ENCODE measurements at regions not wholly inside any gene's neighbourhood (a gene's known extent, or its start where the extent isn't known, plus 50 kb on each side); places are given as distances from the start of the nearest gene placed in this dataset.

DNA sequence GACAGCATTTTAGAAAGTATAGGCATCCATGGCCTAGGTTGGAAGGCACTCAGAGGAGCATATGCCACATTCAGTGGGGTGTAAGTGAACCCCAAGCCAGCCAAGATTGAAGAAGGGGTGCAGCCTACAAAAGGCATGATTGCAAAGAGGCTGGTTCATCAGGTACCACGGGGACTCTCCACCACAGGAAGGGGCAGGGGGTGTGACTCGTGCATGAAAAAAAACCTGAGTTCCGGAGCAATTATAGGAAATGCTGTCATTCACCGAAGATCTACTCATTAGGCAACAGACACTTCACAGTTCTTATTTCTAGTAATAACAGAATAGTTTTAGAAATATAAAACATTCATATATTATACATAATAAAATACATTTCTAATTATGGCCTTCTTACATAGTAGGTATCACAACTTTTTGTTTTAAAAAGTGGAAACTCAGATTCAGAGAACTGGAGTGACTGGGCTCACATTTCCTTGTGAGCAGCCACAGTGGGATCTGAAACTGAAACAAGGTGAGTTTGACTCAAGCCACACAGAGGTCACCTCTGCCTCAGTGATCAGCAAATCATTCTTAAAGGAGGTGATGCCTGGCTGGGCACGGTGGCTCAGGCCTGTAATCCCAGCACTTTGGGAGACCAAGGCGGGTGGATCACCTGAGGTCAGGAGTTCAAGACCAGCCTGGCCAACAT, 188.4 kb upstream of the GYPC start:
- Histone ChIP-seq H2AK5ac (ENCODE audit: low read depth, low read length) (no peak overlapping the region), H3K9ac (ENCODE audit: low read depth, low read length) (no peak overlapping the region), H2AK9ac (replicated peaks; ENCODE audit: low read depth, low read length, poor library complexity) (no peak overlapping the region), H4K91ac (ENCODE audit: insufficient read depth, low read depth, low read length) (no peak overlapping the region), H3K9me1 (ENCODE audit: insufficient read depth, low read length) (no peaks in the 10 kb centered on the region), H3K14ac (replicated peaks; ENCODE audit: low read depth, low read length) (no peak overlapping the region), H3K4me2 (ENCODE audit: low read depth, low read length) (no peak overlapping the region), H3K4me3 (ENCODE audit: insufficient read depth, low read depth, low read length) (no peak overlapping the region), H3K9me3 (ENCODE audit: control insufficient read depth, insufficient read depth, low read length) (peaks cover 8% of the 10 kb centered on the region; the same call in 1 of the 2 replicates), H2BK20ac (ENCODE audit: low read depth, low read length) (no peak overlapping the region), H2AFZ (replicated peaks; ENCODE audit: low read length, poor library complexity) (no peak overlapping the region), H3K27me3 (ENCODE audit: control insufficient read depth, insufficient read depth, low read length) (no peaks in the 10 kb centered on the region), H4K5ac (ENCODE audit: low read depth, low read length) (no peak overlapping the region), H2BK120ac (ENCODE audit: low read depth, low read length) (no peak overlapping the region), H2BK5ac (ENCODE audit: low read depth, low read length, poor library complexity, severe bottlenecking) (no peak overlapping the region), H3K23ac (ENCODE audit: low read depth, low read length) (no peak overlapping the region), H3K56ac (ENCODE audit: extremely low read depth, insufficient read depth, low read length) (no peak overlapping the region), H3K4me1 (ENCODE audit: control insufficient read depth, insufficient read depth, low read length) (no peaks in the 10 kb centered on the region), H4K8ac (ENCODE audit: low read depth in 2 of 2, low read length in 2 of 2) (no peak overlapping the region), H3K18ac (ENCODE audit: low read depth, low read length) (no peak overlapping the region), H3K36me3 (ENCODE audit: control insufficient read depth, insufficient read depth, low read length) (no peaks in the 10 kb centered on the region), H3K79me1 (ENCODE audit: low read depth in 1 of 2, low read length in 2 of 2) (no peaks in the 10 kb centered on the region), H4K20me1 (ENCODE audit: insufficient read depth, low read length) (no peaks in the 10 kb centered on the region), H2BK15ac (ENCODE audit: low read depth, low read length) (no peak overlapping the region), H3K27ac (ENCODE audit: insufficient read depth, low read length) (no peak overlapping the region), H3K4ac (ENCODE audit: low read depth, low read length) (no peak overlapping the region)
- no CpG with 5 or more reads among the region's 6 CpGs for WGBS, 2 experiments (ENCODE audit: extremely low coverage in 2 of 2, insufficient read length in 1 of 2)
- TF ChIP-seq RCOR1 (IDR thresholded peaks at IDR 0.05; ENCODE audit: insufficient replicate concordance, low read length), result no peak
- TF ChIP-seq CEBPB (IDR thresholded peaks at IDR 0.05; ENCODE audit: low read depth, low read length), result no peak
- TF ChIP-seq, protein P1, sequence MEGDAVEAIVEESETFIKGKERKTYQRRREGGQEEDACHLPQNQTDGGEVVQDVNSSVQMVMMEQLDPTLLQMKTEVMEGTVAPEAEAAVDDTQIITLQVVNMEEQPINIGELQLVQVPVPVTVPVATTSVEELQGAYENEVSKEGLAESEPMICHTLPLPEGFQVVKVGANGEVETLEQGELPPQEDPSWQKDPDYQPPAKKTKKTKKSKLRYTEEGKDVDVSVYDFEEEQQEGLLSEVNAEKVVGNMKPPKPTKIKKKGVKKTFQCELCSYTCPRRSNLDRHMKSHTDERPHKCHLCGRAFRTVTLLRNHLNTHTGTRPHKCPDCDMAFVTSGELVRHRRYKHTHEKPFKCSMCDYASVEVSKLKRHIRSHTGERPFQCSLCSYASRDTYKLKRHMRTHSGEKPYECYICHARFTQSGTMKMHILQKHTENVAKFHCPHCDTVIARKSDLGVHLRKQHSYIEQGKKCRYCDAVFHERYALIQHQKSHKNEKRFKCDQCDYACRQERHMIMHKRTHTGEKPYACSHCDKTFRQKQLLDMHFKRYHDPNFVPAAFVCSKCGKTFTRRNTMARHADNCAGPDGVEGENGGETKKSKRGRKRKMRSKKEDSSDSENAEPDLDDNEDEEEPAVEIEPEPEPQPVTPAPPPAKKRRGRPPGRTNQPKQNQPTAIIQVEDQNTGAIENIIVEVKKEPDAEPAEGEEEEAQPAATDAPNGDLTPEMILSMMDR (conservative IDR thresholded peaks at IDR 0.05; ENCODE audit: low read depth, low read length), result no peak
- no peak for TF ChIP-seq CHD1 (IDR thresholded peaks at IDR 0.05; ENCODE audit: low read depth, low read length)
- no peak for TF ChIP-seq RAD21 (IDR thresholded peaks at IDR 0.05; ENCODE audit: low read length)
- no peak for TF ChIP-seq RFX5 (IDR thresholded peaks at IDR 0.05; ENCODE audit: low read depth, low read length)
- no peak for TF ChIP-seq POLR2A (IDR thresholded peaks at IDR 0.05; ENCODE audit: low read depth, low read length)
- TF ChIP-seq, protein P2, sequence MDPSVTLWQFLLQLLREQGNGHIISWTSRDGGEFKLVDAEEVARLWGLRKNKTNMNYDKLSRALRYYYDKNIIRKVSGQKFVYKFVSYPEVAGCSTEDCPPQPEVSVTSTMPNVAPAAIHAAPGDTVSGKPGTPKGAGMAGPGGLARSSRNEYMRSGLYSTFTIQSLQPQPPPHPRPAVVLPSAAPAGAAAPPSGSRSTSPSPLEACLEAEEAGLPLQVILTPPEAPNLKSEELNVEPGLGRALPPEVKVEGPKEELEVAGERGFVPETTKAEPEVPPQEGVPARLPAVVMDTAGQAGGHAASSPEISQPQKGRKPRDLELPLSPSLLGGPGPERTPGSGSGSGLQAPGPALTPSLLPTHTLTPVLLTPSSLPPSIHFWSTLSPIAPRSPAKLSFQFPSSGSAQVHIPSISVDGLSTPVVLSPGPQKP (IDR thresholded peaks at IDR 0.05; ENCODE audit: borderline replicate concordance, low read depth, low read length), result no peak
- intact Hi-C loops (cut with micrococcal nuclease), result no loop called here
- ChIA-PET CTCF (interaction anchor here (0.6 to 0.7 kb wide), 2 partner anchors 18 to 159 kb away, joined by 4 to 5 read pairs; no protein-coding TSS in a partner anchor), POLR2A (ENCODE audit: unreplicated experiment) (no interaction called here)
- dilution Hi-C loops (cut with HindIII; ENCODE audit: low sequenced_read_pairs, unreplicated experiment), result no loop called here
- BruUV-seq (replicated peaks), result no TSS peak
- no peak for DNase-seq
- no peak for ATAC-seq (ENCODE audit: low read depth)
- in situ Hi-C loops (cut with MboI; ENCODE audit: low sequenced_read_pairs), result no loop called here

Measured in IMR-90 (cell line).